ENCODE measurements at regions not wholly inside any gene's neighbourhood (a gene's known extent, or its start where the extent isn't known, plus 50 kb on each side); places are given as distances from the start of the nearest gene placed in this dataset.

DNA sequence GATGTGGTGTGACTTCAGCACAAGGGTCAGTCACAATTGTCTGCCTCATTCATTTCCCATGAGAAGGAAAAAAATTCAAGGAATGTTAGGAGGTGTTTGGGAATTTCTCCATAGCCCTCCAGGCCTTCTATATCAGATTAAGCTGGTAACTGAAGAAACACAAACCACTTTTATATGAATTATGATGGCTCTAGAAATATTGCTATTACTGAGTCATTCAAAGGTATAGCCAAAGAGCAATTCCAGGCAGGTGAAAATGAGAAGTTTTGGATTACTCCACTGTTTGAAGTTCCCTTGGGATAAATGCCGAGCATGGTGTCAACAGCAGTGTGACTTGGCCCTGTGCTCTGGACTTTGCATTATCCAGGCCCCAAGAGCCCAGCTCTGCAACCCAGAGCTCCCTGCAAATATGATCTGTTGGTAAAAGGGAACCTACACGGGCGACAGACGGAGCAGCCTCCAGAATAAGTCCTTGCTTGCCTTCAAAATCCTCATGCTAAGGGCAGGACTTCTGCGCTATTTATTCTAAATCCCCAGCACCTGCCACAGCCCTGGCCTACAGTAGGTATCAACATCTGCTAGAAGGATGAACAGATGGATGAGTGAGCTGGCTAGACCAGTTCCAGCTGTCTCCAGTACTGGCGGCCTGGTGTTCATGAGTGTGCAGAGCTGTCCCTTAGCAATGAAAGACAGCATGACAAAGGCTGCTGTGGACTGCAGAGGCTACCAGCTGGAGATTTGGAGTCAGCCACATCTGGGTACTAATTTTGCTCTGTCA is 67.5 kb upstream of the ZBED5 start:
- no peak for DNase-seq (ENCODE audit: low spot score)

DNA sequence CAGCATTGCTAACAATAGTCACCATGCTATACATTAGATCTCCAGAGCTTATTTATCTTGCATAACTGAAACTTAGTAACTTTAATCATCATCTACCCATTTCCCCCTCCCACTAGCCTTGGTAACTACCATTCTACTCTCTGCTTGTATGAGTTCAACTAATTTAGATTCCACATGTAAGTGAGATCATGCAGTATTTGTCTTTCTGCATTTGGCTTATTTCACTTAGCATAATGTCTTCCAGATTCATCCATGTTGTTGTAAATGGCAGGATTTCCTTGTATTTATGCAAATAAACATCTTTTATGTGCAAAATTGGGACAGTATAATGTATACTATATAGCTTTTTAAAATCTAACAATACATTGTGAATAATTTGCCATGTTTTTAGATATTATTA is 66.0 kb upstream of the ZBED5 start:
- no peak for DNase-seq (ENCODE audit: low spot score)

DNA sequence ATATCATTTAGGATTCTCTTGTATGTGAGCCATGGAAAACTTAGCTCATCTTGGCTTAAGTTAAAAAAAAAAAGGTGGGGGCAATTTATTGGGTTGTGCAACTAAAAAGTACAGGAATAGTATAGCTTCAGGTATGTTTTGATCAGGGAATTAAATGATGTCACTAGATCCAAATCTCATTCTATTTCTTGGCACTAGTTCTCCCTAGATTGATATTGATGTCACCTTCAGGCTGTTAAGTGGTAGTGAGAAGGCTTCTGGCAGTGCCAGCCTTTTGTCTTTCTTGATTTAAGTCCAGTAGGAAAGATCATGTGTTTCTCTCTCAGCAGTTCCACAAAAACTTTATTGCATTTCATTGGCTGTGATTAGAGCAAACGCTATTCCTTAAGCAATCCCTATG is 65.0 kb upstream of the ZBED5 start:
- DNase-seq (ENCODE audit: low spot score): no peak

DNA sequence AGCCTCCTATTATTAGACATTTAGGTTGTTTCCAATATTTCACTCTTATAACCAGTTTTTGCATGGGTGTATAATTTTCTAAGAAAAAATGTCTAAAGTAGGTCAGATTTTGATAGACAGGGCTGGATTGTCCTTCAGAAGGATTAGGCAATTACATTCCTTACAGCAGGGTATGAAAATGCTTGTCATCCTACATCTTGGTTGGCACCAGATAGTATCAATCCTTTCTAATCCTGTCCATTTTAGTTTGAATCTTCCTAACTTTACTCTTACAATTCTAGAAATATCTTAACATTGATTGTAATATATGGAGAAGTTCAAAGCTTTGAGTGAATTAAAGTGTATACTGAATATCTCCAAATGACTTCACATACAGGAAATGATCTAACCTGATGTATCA is 63.0 kb upstream of the ZBED5 start:
- no peak for DNase-seq (ENCODE audit: low spot score)

DNA sequence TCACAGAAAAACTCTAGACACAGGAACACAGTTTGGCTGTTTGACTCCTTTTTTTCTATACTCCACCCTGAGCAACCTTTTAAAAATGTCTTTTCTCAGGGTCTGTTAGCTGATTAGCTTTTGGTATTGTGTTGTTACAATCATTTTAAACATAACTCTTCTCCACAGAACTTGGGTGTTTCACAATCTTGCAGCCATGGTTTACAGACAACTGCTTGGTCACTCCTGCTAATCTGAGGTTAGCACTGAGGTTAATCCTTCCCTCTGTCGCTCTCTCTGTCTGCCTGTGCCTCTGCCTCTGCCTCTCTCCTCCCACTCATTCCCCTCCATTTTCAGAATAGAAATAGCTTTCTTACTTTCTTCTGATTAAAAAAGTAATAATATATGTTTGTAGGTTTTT is 62.4 kb upstream of the ZBED5 start:
- DNase-seq (ENCODE audit: low spot score): no peak

DNA sequence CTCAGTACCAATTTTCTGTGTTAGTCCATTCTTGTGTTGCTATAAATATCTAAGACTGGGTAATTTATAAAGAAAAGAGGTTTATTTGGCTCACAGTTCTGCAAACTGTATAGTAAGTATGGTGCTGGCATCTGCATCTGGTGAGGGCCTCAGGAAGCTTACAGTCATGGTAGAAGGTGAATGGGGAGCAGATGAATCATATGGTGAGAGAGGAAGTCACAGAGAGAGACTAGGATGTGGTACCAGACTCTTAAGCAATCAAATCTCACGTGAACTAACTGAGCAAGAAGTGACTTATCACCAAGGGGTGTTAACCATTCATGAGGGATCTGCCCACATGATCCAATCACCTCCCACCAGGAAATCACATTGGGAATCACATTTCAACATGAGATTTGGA is 60.8 kb upstream of the ZBED5 start:
- no peak for DNase-seq (ENCODE audit: low spot score)

DNA sequence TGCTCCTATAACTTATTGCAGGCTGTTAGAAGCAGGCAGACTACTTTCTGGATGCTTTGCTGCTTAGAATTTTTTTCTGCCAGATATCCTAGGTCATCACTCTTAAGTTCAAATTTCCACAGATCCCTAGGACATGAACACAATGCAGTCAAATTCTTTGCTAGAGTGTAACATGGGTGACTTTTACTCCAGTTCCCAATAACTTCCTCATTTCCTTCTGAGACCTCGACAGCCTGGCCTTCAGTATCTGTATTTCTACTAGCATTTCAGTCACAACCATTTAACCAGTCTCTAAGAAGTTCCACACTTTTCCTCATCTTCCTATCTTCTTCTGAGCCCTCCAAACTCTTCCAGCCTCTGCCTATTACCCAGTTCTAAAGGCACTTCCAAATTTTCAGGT is 60.4 kb upstream of the ZBED5 start:
- DNase-seq (ENCODE audit: low spot score): no peak

DNA sequence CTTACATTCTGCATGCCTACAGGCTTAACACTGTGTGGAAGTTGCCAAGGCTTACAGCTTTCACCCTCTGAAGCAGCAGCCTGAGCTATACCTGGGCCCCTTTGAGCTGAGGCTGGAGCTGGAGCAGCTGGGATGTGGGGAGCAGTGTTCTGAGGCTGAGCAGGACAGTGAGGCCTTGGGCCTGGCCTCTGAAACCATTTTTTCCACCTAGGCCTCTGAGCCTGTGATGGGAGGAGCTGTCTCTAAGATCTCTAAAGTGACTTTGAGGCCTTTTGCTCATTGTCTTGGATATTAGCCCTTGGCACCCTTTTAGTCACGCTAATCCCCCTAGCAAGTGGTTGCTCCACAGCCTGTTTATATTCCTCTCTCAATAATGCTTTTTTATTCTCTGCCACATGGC is 59.9 kb upstream of the ZBED5 start:
- DNase-seq (ENCODE audit: low spot score): no peak

DNA sequence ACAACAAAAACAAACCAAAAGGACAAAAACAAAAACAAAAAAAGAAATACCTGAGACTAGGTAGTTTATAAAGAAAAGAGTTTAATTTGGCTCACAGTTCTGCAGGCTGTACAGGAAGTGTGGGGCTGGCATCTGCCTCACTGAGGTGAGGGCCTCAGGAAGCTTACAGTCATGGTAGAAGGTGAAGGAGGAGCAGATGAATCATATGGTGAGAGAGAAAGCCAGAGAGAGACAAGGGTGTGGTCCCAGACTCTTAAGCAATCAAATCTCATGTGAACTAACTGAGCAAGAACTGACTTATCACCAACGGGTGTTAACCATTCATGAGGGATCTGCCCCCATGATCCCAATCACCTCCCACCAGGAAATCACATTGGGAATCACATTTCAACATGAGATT is 58.8 kb upstream of the ZBED5 start:
- no peak for DNase-seq (ENCODE audit: low spot score)

DNA sequence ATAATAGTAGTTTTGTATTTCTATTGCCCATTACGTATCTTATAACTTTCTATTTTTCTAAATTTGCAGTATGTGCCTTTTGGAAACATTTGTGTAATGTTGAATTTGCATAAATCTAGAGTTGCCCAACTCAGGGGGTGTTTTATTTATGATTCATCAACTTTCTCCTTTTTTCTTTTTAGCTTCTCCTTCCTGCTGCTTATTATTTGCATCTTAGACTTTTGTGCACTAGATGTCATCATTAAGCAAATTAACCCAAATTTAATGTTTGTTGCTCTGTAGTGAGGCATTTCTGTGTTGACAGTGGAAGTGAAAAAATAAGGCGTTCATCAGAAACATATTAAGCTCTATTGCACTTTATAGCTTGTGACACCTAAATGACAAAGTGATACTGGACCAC is 56.2 kb upstream of the ZBED5 start:
- DNase-seq (ENCODE audit: low spot score): no peak

DNA sequence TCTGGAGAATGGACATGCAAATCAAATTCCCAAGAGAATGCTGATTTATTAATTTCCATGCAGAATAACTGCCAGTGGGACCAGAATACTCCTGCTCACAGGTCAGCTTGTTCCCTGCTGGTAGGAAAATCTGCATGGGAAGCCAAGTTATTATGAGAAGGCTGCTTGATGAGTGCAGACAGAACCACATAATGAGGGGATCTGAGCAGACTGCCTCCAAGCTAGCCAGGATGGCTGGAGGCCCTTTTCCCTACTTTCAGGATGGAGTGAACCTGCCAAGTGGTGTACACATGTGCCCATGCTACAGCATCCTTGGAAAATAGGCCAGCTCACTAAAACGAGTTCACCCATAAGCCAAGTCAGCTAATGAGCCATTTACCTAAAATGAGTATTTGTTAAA is 55.2 kb upstream of the ZBED5 start:
- no peak for DNase-seq (ENCODE audit: low spot score)

DNA sequence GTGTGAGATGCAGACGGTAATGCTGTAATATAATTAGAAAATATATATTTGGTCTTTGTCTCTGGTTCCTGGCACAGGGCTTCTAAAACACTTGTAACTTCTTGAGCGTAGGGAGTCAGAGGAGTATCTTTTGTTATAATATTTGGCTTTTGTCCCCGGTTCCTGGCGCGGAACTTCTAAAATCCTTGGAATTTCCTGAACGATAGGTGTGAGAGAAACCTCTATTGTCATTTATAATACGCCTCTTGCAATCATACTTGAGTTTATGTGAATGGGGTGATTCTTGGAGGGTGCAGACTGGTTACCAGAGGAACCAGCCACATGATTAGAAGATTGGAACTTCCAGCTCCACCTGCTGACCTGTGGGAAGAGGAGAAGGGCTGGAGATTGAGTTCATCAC is 54.1 kb upstream of the ZBED5 start:
- DNase-seq (ENCODE audit: low spot score): no peak

DNA sequence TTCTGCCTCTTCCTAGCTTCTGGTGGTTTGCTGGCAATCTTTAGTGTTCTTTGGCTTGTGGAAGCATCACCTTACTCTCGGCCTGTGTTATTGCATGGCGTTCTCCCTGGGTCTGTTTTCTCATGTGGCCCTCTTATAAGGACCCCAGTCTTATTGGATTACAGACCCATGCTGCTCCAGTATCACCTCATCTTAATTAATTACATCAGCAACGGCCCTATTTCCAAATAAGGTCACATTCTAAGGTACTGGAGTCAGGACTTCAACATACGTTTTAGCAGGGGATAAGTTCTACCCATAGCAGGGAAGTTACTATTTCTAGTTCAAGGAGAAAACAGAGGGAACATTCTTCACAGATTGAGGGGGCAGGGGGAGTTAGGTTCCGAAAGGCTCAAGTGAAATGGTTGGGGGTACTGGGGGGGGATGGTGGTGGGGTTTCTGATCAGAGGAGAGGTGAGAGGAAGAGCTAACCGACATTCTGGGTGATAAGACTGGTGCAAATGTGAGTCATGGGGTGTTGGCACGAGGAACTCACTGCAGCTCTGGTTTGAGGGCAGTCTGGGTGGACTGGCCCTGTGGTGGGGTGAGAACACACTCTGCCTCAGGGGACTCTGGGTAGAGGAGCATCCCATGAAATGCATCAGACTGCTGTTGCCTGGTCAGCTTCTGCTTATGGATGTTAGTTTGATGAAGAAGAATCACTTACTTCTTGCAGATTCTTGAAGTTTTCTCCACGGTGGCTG is 51.5 kb upstream of the ZBED5 start:
- no peak for DNase-seq (ENCODE audit: low spot score)

DNA sequence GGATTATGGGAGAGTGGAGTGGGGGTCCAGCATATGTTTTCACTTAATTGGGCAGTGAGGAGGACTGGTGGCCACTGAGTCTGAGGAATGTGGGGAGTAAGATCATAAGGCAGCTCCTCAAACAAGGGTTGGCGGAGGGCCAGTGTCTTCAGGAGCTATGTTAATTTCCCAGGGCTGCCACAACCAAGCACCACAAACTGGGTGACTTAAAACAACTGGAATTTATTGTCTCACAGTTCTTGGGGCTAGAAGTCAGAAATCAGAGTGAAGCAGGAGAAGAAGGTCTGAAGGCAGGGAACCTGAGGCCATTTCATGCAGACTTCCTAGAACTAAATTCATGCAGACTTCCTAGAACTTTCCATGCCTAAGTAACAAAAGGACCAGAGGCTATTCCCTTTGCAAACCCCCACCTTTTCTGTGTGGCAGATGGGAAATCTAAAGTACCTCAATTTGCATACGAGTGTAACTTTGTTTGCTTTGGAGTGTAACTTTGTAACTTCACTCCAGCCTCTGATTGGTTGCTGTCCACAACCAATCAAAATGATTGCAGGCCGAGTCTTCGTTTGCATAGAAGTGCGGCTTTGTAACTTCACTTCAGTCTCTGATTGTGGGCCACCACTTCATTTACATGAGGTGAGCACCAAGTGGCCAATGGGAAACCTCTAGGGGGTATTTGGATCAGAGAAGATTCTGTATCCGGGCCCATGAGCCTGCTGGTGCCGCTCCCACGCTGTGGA is 50.5 kb upstream of the ZBED5 start:
- DNase-seq (ENCODE audit: low spot score): peak; percentile 29
